Endodermal cell (in vitro differentiated cells): ENCODE measurements at regions not wholly inside any gene's neighbourhood (a gene's known extent, or its start where the extent isn't known, plus 50 kb on each side); places are given as distances from the start of the nearest gene placed in this dataset.
"Not testable (repeated sequence)": the region's sequence is repeated elsewhere in the genome, so short reads cannot be mapped to it uniquely, and the experiment has no call there.

ENCODE experiments used
- DNase-seq: peaks from one replicate; pipeline ENCODE4 v3.0.0-alpha.2; 2017
- H3K27ac ChIP-seq: 2 replicates; pipeline ENCODE4 v1.5.1; 2013; ENCODE audit warnings: mild to moderate bottlenecking, low read depth, low read length, moderate library complexity
- H3K27me3 ChIP-seq: 2 replicates; pipeline ENCODE4 v1.6.1; 2013; ENCODE audit warnings: mild to moderate bottlenecking, low read length, moderate library complexity; ENCODE audit not compliant: insufficient read depth, control insufficient read depth, poor library complexity, severe bottlenecking
- H3K36me3 ChIP-seq: 2 replicates; pipeline ENCODE4 v1.7.0; 2013; ENCODE audit warnings: mild to moderate bottlenecking, low read length, moderate library complexity; ENCODE audit not compliant: control insufficient read depth, insufficient read depth
- H3K4me1 ChIP-seq: one replicate; pipeline ENCODE4 v1.7.0; 2013; ENCODE audit warnings: low read length; ENCODE audit not compliant: control insufficient read depth, insufficient read depth
- H3K4me3 ChIP-seq: 2 replicates; pipeline ENCODE4 v1.5.1; 2013; ENCODE audit warnings: mild to moderate bottlenecking, low read length, moderate library complexity
- H3K9ac ChIP-seq: 2 replicates; pipeline ENCODE4 v1.6.1; 2013; ENCODE audit warnings: mild to moderate bottlenecking, low read length, moderate library complexity; ENCODE audit not compliant: poor library complexity, severe bottlenecking; ENCODE audit errors: extremely low read depth
- H3K9me3 ChIP-seq: 2 replicates; pipeline ENCODE4 v1.6.1; 2013; ENCODE audit warnings: mild to moderate bottlenecking, low read length, moderate library complexity; ENCODE audit not compliant: control insufficient read depth
- H3K27ac Mint-ChIP-seq: 2 replicates; pipeline ENCODE4 v1.8.0; 2020; ENCODE audit warnings: mixed read lengths
- H3K27me3 Mint-ChIP-seq: 2 replicates; pipeline ENCODE4 v1.8.0; 2021; ENCODE audit warnings: mild to moderate bottlenecking, mixed read lengths; ENCODE audit not compliant: insufficient read depth
- H3K36me3 Mint-ChIP-seq: 2 replicates; pipeline ENCODE4 v1.8.0; 2020; ENCODE audit warnings: low read depth, mixed read lengths
- H3K4me1 Mint-ChIP-seq: 2 replicates; pipeline ENCODE4 v1.8.0; 2020; ENCODE audit warnings: mixed read lengths
- H3K4me3 Mint-ChIP-seq: 2 replicates; pipeline ENCODE4 v1.8.0; 2020; ENCODE audit warnings: mild to moderate bottlenecking, moderate library complexity, mixed read lengths
- H3K9me3 Mint-ChIP-seq: 2 replicates; pipeline ENCODE4 v1.8.0; 2020; ENCODE audit warnings: mild to moderate bottlenecking, mixed read lengths
- CTCF ChIP-seq: fragments of 200-600 bp; sonication (generic); conservative IDR thresholded peaks from 2 replicates; pipeline ENCODE4 v1.5.0; 2021; ENCODE audit warnings: antibody characterized with exemption, mild to moderate bottlenecking
- WGBS, 2 experiments: methylation state at CpG; one replicate each; pipeline versions ENCODE4 v1.1.5 to v1.1.7; 2013; ENCODE audit warnings: missing lambda C conversion rate in 2 of 2, mixed read lengths in 1 of 2; ENCODE audit not compliant: insufficient coverage in 1 of 2, insufficient read length in 1 of 2; 5-methylcytosine and 5-hydroxymethylcytosine counted together

- not testable (repeated sequence) for H3K9ac ChIP-seq, H3K4me3 Mint-ChIP-seq, H3K4me3 ChIP-seq, H3K27me3 Mint-ChIP-seq, H3K27me3 ChIP-seq, H3K4me1 ChIP-seq, H3K27ac Mint-ChIP-seq, H3K27ac ChIP-seq, H3K4me1 Mint-ChIP-seq, H3K36me3 Mint-ChIP-seq, DNase-seq, H3K9me3 ChIP-seq, H3K36me3 ChIP-seq
- peaks cover 42% of the 10 kb centered on the region for H3K9me3 Mint-ChIP-seq
- 90 to 100% methylated on average over 4 to 19 of the region's 19 CpGs for WGBS, 2 experiments
These were observed 875.4 kb downstream of the ZNF37A start for GRCh38 chr10:38969553-38969952.

DNA sequence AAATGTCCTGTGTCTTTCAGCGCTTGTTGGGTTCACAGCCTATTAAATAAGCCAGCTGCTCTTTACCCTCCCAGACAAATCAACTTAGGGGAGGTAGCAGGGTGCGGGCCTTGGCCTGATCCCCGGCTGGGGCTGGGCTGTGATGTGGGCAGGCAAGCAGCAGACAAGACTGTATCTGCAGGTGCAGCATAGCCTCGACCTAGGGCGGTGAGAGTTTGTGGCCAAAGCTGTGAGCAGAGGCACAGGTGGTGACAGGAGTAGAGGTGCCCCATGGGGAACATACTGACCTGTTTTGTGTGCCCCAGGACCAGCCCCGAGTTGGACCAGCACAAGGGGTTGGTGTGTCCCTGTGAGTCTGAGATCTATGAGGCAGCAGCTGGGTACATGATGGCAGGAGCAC, 885.4 kb downstream of the ZNF37A start:
- Histone ChIP-seq H3K9ac (no peak overlapping the region), H3K4me3 (no peak overlapping the region), H3K36me3 (no peaks in the 10 kb centered on the region), H3K27ac (no peak overlapping the region), H3K9me3 (peaks cover 51% of the 10 kb centered on the region), H3K27me3 (no peaks in the 10 kb centered on the region), H3K4me1 (no peaks in the 10 kb centered on the region)
- H3K27ac Mint-ChIP-seq, result no peak overlapping the region
- no peak for DNase-seq
- H3K9me3 Mint-ChIP-seq, result peaks cover 76% of the 10 kb centered on the region
- TF ChIP-seq CTCF, result no peak
- H3K4me1 Mint-ChIP-seq, result no peaks in the 10 kb centered on the region
- 82 to 83% methylated on average over 2 to 6 of the region's 6 CpGs for WGBS, 2 experiments
- H3K36me3 Mint-ChIP-seq, result no peaks in the 10 kb centered on the region
- H3K27me3 Mint-ChIP-seq, result no peaks in the 10 kb centered on the region
- H3K4me3 Mint-ChIP-seq, result no peak overlapping the region
